Stomach (tissue), 4 donors: ENCODE measurements at regions not wholly inside any gene's neighbourhood (a gene's known extent, or its start where the extent isn't known, plus 50 kb on each side); places are given as distances from the start of the nearest gene placed in this dataset.

Experiments
- POLR2A ChIP-seq, 4 donors: fragments of 450-650 bp; IDR thresholded peaks; one replicate each; pipeline ENCODE4 v1.6.1; 2016; ENCODE audit warnings: antibody characterized with exemption in 4 of 4, control low read depth in 2 of 4, mild to moderate bottlenecking in 1 of 4, moderate library complexity in 1 of 4
- POLR2AphosphoS5 ChIP-seq, 3 donors: sonication (generic); formaldehyde crosslinking; IDR thresholded peaks; one replicate each; pipeline ENCODE4 v1.6.1; 2016; ENCODE audit warnings: antibody characterized with exemption in 3 of 3
- TF ChIP-seq, protein P1 (sequence below), 7 experiments: fragments of 450-650 bp in 4 of 7; fragments of 200-600 bp in 3 of 7; sonication (generic) in 3 of 7; IDR thresholded peaks; one replicate each; pipeline ENCODE4 v1.5.1; 2016 to 2019; ENCODE audit warnings: antibody characterized with exemption in 7 of 7, control low read depth in 2 of 7, mild to moderate bottlenecking in 1 of 7

- TF ChIP-seq, protein P1, sequence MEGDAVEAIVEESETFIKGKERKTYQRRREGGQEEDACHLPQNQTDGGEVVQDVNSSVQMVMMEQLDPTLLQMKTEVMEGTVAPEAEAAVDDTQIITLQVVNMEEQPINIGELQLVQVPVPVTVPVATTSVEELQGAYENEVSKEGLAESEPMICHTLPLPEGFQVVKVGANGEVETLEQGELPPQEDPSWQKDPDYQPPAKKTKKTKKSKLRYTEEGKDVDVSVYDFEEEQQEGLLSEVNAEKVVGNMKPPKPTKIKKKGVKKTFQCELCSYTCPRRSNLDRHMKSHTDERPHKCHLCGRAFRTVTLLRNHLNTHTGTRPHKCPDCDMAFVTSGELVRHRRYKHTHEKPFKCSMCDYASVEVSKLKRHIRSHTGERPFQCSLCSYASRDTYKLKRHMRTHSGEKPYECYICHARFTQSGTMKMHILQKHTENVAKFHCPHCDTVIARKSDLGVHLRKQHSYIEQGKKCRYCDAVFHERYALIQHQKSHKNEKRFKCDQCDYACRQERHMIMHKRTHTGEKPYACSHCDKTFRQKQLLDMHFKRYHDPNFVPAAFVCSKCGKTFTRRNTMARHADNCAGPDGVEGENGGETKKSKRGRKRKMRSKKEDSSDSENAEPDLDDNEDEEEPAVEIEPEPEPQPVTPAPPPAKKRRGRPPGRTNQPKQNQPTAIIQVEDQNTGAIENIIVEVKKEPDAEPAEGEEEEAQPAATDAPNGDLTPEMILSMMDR (IDR thresholded peaks at IDR 0.05) = no peak
- TF ChIP-seq POLR2A (IDR thresholded peaks at IDR 0.05) = no peak
- TF ChIP-seq POLR2AphosphoS5 (IDR thresholded peaks at IDR 0.05) = no peak
These were observed 215.5 kb downstream of the SPATA18 start for GRCh38 chr4:52266537-52267137.
